Calu3 (cell line): ENCODE measurements at regions not wholly inside any gene's neighbourhood (a gene's known extent, or its start where the extent isn't known, plus 50 kb on each side); places are given as distances from the start of the nearest gene placed in this dataset.

Experiments used
- BruUV-seq: library from RNA; stranded (reverse); fragments of 400-500 nt; replicated peaks from 2 replicates; lab custom pipeline; 2021; lab: Mats Ljungman, UMichigan
- CTCF ChIA-PET: fragments of 300-600 bp; sonication (Branson Sonifier 250); formaldehyde crosslinking; loops from one replicate; lab custom pipeline; 2022; ENCODE audit warnings: antibody characterized with exemption; lab: Charles Lee
- DNase-seq: peaks from one replicate; pipeline ENCODE4 v3.0.0; 2022
- H3K27ac Mint-ChIP-seq: one replicate; pipeline ENCODE4 v1.8.0; 2022; ENCODE audit warnings: mixed read lengths; ENCODE audit not compliant: unreplicated experiment
- H3K27me3 Mint-ChIP-seq: one replicate; pipeline ENCODE4 v1.8.0; 2022; ENCODE audit warnings: mixed read lengths; ENCODE audit not compliant: unreplicated experiment
- H3K36me3 Mint-ChIP-seq: one replicate; pipeline ENCODE4 v1.8.0; 2022; ENCODE audit warnings: mild to moderate bottlenecking, moderate library complexity, mixed read lengths; ENCODE audit not compliant: insufficient read depth, unreplicated experiment
- H3K4me1 Mint-ChIP-seq: one replicate; pipeline ENCODE4 v1.8.0; 2022; ENCODE audit warnings: mild to moderate bottlenecking, low read depth, mixed read lengths; ENCODE audit not compliant: unreplicated experiment
- H3K4me3 Mint-ChIP-seq: one replicate; pipeline ENCODE4 v1.8.0; 2022; ENCODE audit warnings: mild to moderate bottlenecking, low read depth, moderate library complexity, mixed read lengths; ENCODE audit not compliant: unreplicated experiment
- H3K9me3 Mint-ChIP-seq: one replicate; pipeline ENCODE4 v1.8.0; 2022; ENCODE audit warnings: low read depth, mixed read lengths; ENCODE audit not compliant: unreplicated experiment
- CTCF ChIP-seq: fragments of 200-600 bp; IDR thresholded peaks from one replicate; pipeline ENCODE4 v1.8.0; 2022; ENCODE audit warnings: antibody characterized with exemption; ENCODE audit not compliant: unreplicated experiment
- intact Hi-C: fragments of 100-400 bp; cut with micrococcal nuclease; formaldehyde crosslinking; loops from one replicate; pipeline ENCODE4 v1.10.0; 2022; ENCODE audit not compliant: unreplicated experiment

- Mint-ChIP-seq H3K36me3 (peaks cover 34% of the 10 kb centered on the region), H3K9me3 (no peaks in the 10 kb centered on the region), H3K27me3 (no peaks in the 10 kb centered on the region), H3K4me3 (no peak overlapping the region), H3K27ac (no peak overlapping the region), H3K4me1 (peaks cover 34% of the 10 kb centered on the region)
- no TSS peak for BruUV-seq
- intact Hi-C loops, result no loop called here
- TF ChIP-seq CTCF, result no peak
- DNase-seq, result no peak
- CTCF ChIA-PET, result no interaction called here
Measured at GRCh38 chr17:72468841-72469240, 348.0 kb downstream of the SOX9 start.

- H3K36me3 Mint-ChIP-seq, result peaks cover 35% of the 10 kb centered on the region
- no peak for DNase-seq
- CTCF ChIA-PET, result no interaction called here
- TF ChIP-seq CTCF, result no peak
- no peak overlapping the region for H3K27ac Mint-ChIP-seq
- no peak overlapping the region for H3K4me3 Mint-ChIP-seq
- intact Hi-C loops, result no loop called here
- H3K9me3 Mint-ChIP-seq, result no peaks in the 10 kb centered on the region
- BruUV-seq, result no TSS peak
- peaks cover 35% of the 10 kb centered on the region for H3K4me1 Mint-ChIP-seq
- H3K27me3 Mint-ChIP-seq, result no peaks in the 10 kb centered on the region
Measured at GRCh38 chr17:72470121-72470705, 349.4 kb downstream of the SOX9 start.

- no peak overlapping the region for H3K27ac Mint-ChIP-seq
- DNase-seq, result no peak
- no peak for TF ChIP-seq CTCF
- H3K9me3 Mint-ChIP-seq, result no peaks in the 10 kb centered on the region
- no peaks in the 10 kb centered on the region for H3K27me3 Mint-ChIP-seq
- CTCF ChIA-PET, result interaction anchor here (0.6 kb wide), 1 partner anchor 131 kb away, joined by 3 read pairs; no protein-coding TSS in a partner anchor
- H3K4me1 Mint-ChIP-seq, result peaks cover 35% of the 10 kb centered on the region
- H3K4me3 Mint-ChIP-seq, result no peak overlapping the region
- BruUV-seq, result no TSS peak
- intact Hi-C loops, result no loop called here
- H3K36me3 Mint-ChIP-seq, result peaks cover 32% of the 10 kb centered on the region
Measured at GRCh38 chr17:72470734-72471133, 349.9 kb downstream of the SOX9 start.

GRCh38 chr17:72471296-72471695 lies 350.5 kb downstream of the SOX9 start:
- peaks cover 32% of the 10 kb centered on the region for H3K36me3 Mint-ChIP-seq
- H3K4me1 Mint-ChIP-seq, result peaks cover 35% of the 10 kb centered on the region
- H3K27me3 Mint-ChIP-seq, result no peaks in the 10 kb centered on the region
- H3K4me3 Mint-ChIP-seq, result no peak overlapping the region
- no TSS peak for BruUV-seq
- no peaks in the 10 kb centered on the region for H3K9me3 Mint-ChIP-seq
- CTCF ChIA-PET, result interaction anchor here (0.6 kb wide), 1 partner anchor 132 kb away, joined by 3 read pairs; no protein-coding TSS in a partner anchor
- intact Hi-C loops, result no loop called here
- no peak overlapping the region for H3K27ac Mint-ChIP-seq
- no peak for DNase-seq
- TF ChIP-seq CTCF, result no peak
